ENCODE measurements at regions not wholly inside any gene's neighbourhood (a gene's known extent, or its start where the extent isn't known, plus 50 kb on each side); places are given as distances from the start of the nearest gene placed in this dataset.

DNA sequence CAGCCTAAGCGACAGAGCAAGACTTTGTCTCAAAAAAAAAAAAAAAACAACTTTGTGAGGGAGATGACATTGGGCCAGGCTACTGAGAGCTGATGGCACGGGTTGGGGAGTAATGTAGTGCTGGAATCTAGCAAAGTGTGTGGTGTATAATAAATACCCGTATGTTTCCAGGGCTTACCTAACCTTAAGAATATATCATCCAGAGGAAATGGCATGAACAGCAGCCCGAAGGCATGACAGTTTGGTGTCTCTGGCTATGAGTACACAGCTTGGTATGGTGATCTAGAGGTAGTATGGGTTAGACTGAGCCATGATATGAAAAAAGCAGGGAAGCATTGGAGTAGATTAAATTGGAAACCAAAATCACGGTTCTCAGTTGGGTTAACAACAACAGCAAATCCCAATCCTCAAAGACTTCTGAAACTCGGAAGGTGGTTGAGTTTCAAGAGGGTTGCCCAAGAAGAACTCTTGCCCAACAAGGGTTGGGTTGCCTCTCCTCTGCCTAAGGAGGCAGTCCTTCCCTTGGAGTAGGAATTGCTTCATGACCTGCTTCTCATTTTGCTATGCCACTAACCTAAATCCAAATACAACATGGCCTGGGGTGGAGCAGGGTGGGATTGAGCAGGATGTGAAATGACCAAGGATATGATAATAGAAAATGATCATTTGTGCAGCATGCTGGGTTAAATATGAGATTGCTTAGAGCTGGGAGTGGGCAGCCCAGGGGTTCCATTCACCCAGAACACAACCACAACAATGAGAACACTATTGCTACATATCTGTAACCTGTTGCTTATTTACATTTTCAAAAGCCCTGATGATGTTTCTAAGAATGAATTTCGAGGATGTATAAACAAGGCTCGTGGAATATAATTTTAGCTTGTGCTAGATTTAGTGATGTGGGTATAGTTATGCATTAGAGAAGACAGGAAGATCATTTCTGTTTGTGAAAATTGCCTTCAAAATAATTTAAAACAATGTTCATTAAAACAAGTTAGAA lies 64.6 kb upstream of the ZFR start:
- Histone ChIP-seq H3K27ac (ENCODE audit: low read length) (peak overlapping the region; percentile 96), H3K4me2 (ENCODE audit: low read length) (peak overlapping the region; percentile 69), H3K4me3 (ENCODE audit: low read length) (no peak overlapping the region), H3F3A (ENCODE audit: low read length, unreplicated experiment) (no peaks in the 10 kb centered on the region), H3K4me1 (ENCODE audit: insufficient read depth, low read length) (peaks cover 45% of the 10 kb centered on the region), H4K20me1 (ENCODE audit: low read length) (no peaks in the 10 kb centered on the region), H3K9me3 (ENCODE audit: low read length) (no peaks in the 10 kb centered on the region), H3K9me2 (replicated peaks; ENCODE audit: low read length) (no peaks in the 10 kb centered on the region), H3K79me2 (ENCODE audit: low read length) (no peaks in the 10 kb centered on the region), H3K36me3 (ENCODE audit: low read depth, low read length) (no peaks in the 10 kb centered on the region), H3K9ac (ENCODE audit: low read length) (peak overlapping the region; percentile 38; the same call in 1 of the 2 replicates), H2AFZ (ENCODE audit: low read length) (no peak overlapping the region), H3K27me3 (ENCODE audit: low read length) (no peaks in the 10 kb centered on the region)
- no peak for TF ChIP-seq EZH2phosphoT487 (IDR thresholded peaks at IDR 0.05; ENCODE audit: borderline replicate concordance, low read length)
- TF ChIP-seq EZH2 (IDR thresholded peaks at IDR 0.05; ENCODE audit: low read length, unreplicated experiment) = no peak
- TF ChIP-seq, protein P1, sequence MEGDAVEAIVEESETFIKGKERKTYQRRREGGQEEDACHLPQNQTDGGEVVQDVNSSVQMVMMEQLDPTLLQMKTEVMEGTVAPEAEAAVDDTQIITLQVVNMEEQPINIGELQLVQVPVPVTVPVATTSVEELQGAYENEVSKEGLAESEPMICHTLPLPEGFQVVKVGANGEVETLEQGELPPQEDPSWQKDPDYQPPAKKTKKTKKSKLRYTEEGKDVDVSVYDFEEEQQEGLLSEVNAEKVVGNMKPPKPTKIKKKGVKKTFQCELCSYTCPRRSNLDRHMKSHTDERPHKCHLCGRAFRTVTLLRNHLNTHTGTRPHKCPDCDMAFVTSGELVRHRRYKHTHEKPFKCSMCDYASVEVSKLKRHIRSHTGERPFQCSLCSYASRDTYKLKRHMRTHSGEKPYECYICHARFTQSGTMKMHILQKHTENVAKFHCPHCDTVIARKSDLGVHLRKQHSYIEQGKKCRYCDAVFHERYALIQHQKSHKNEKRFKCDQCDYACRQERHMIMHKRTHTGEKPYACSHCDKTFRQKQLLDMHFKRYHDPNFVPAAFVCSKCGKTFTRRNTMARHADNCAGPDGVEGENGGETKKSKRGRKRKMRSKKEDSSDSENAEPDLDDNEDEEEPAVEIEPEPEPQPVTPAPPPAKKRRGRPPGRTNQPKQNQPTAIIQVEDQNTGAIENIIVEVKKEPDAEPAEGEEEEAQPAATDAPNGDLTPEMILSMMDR (conservative IDR thresholded peaks at IDR 0.05; ENCODE audit: low read depth, low read length) = no peak
- intact Hi-C loops (cut with micrococcal nuclease) = loop anchor here (5.0 kb wide), 1 partner anchor 78 kb away; the partner anchor contains the start of gene SUB1
- no TSS peak for BruUV-seq (replicated peaks)
- ChIA-PET POLR2A (ENCODE audit: unreplicated experiment) (no interaction called here), CTCF (interaction anchor here (1.3 to 1.6 kb wide), 2 partner anchors 19 to 81 kb away, joined by 4 to 6 read pairs; no protein-coding TSS in a partner anchor)
- DNase-seq = peak; percentile 43
- no peak for ATAC-seq

- no TSS peak for BruUV-seq (replicated peaks)
- peak overlapping the region; percentile 96 for H3K27ac ChIP-seq (ENCODE audit: low read length)
- peak overlapping the region; percentile 69 for H3K4me2 ChIP-seq (ENCODE audit: low read length)
- H3K9ac ChIP-seq (ENCODE audit: low read length) = peak overlapping the region; percentile 71
- POLR2A ChIA-PET (ENCODE audit: unreplicated experiment) = no interaction called here
- no peaks in the 10 kb centered on the region for H3F3A ChIP-seq (ENCODE audit: low read length, unreplicated experiment)
- no peaks in the 10 kb centered on the region for H3K9me2 ChIP-seq (replicated peaks; ENCODE audit: low read length)
- H4K20me1 ChIP-seq (ENCODE audit: low read length) = no peaks in the 10 kb centered on the region
- no peak overlapping the region for H2AFZ ChIP-seq (ENCODE audit: low read length)
- H3K4me1 ChIP-seq (ENCODE audit: insufficient read depth, low read length) = peaks cover 45% of the 10 kb centered on the region
- no peaks in the 10 kb centered on the region for H3K36me3 ChIP-seq (ENCODE audit: low read depth, low read length)
- ATAC-seq (peak; percentile 86), DNase-seq (peak; percentile 99)
- TF ChIP-seq EZH2phosphoT487 (IDR thresholded peaks at IDR 0.05; ENCODE audit: borderline replicate concordance, low read length) = no peak
- TF ChIP-seq EZH2 (IDR thresholded peaks at IDR 0.05; ENCODE audit: low read length, unreplicated experiment) = no peak
- TF ChIP-seq, protein P1 (conservative IDR thresholded peaks at IDR 0.05; ENCODE audit: low read depth, low read length) = no peak
- H3K4me3 ChIP-seq (ENCODE audit: low read length) = peak overlapping the region; percentile 26; the same call in 1 of the 2 replicates
- no peaks in the 10 kb centered on the region for H3K9me3 ChIP-seq (ENCODE audit: low read length)
- H3K79me2 ChIP-seq (ENCODE audit: low read length) = no peaks in the 10 kb centered on the region
- intact Hi-C loops (cut with micrococcal nuclease) = loop anchor here (2.0 to 5.0 kb wide), 2 partner anchors 17 to 79 kb away; partner anchors contain the start of gene SUB1
- CTCF ChIA-PET = interaction anchor here (1.3 to 1.6 kb wide), 2 partner anchors 18 to 82 kb away, joined by 4 to 6 read pairs; no protein-coding TSS in a partner anchor
- H3K27me3 ChIP-seq (ENCODE audit: low read length) = no peaks in the 10 kb centered on the region
Observed at GRCh38 chr5:32507738-32508434, 63.3 kb upstream of the ZFR start.
